H1 (cell line): ENCODE measurements at regions not wholly inside any gene's neighbourhood (a gene's known extent, or its start where the extent isn't known, plus 50 kb on each side); places are given as distances from the start of the nearest gene placed in this dataset.

Source experiments
- CTCF ChIA-PET: fragments of 300-600 bp; sonication (Branson Sonifier 250); formaldehyde crosslinking; loops from one replicate; lab custom pipeline; 2021; ENCODE audit not compliant: partially characterized antibody; lab: Charles Lee
- POLR2A ChIA-PET: fragments of 300-600 bp; sonication (Branson Sonifier 250); formaldehyde crosslinking; loops from one replicate; lab custom pipeline; 2021; ENCODE audit warnings: inconsistent platforms; ENCODE audit not compliant: partially characterized antibody; lab: Charles Lee
- DNase-seq, 2 experiments: peaks; one replicate each; pipeline versions ENCODE4 v3.0.0 to v3.0.0-alpha.2; 2010 to 2022; ENCODE audit warnings: low spot score in 2 of 2, low read depth in 1 of 2, mixed read lengths in 1 of 2
- FAIRE-seq: peaks from 2 replicates; lab custom pipeline; 2011; peaks lifted over from hg19 to GRCh38; lab: Jason Lieb, UNC
- H2AFZ ChIP-seq: 2 replicates; pipeline ENCODE4 v1.8.1; 2012; ENCODE audit warnings: low read length, inconsistent platforms
- H2AK5ac ChIP-seq: 2 replicates; pipeline ENCODE4 v1.6.1; 2013; ENCODE audit warnings: low read depth, low read length
- H2BK120ac ChIP-seq: replicated peaks from 2 replicates; pipeline ENCODE3; 2013; ENCODE audit warnings: low read depth, low read length, inconsistent platforms
- H2BK12ac ChIP-seq: 2 replicates; pipeline ENCODE4 v1.6.1; 2013; ENCODE audit warnings: low read depth, low read length
- H2BK15ac ChIP-seq: 2 replicates; pipeline ENCODE4 v1.6.1; 2013; ENCODE audit warnings: low read length
- H2BK20ac ChIP-seq: 2 replicates; pipeline ENCODE4 v1.6.1; 2013; ENCODE audit warnings: low read length
- H2BK5ac ChIP-seq: 2 replicates; pipeline ENCODE4 v1.6.1; 2013; ENCODE audit warnings: low read depth, low read length
- H3K14ac ChIP-seq: 2 replicates; pipeline ENCODE4 v1.6.1; 2013; ENCODE audit warnings: inconsistent platforms; ENCODE audit not compliant: insufficient read length
- H3K18ac ChIP-seq: 2 replicates; pipeline ENCODE4 v1.6.1; 2013; ENCODE audit warnings: low read length; ENCODE audit errors: extremely low read depth
- H3K23ac ChIP-seq: 2 replicates; pipeline ENCODE4 v1.6.1; 2013; ENCODE audit warnings: inconsistent platforms; ENCODE audit not compliant: insufficient read length
- H3K23me2 ChIP-seq: 2 replicates; pipeline ENCODE4 v1.6.1; 2013; ENCODE audit warnings: low read depth, low read length
- H3K27ac ChIP-seq: 2 replicates; pipeline ENCODE4 v1.6.1; 2011; ENCODE audit warnings: low read depth, low read length, inconsistent platforms
- H3K27me3 ChIP-seq, 4 experiments: replicated peaks in 1 of 4; 1 replicate in 1 of 4; 2 replicates in 3 of 4; pipeline versions ENCODE4 v1.6.1 to v1.8.1; 2011 to 2013; ENCODE audit warnings: low read length in 3 of 4, mild to moderate bottlenecking in 3 of 4, inconsistent platforms in 2 of 4, mixed read lengths in 2 of 4, moderate library complexity in 1 of 4; ENCODE audit not compliant: control insufficient read depth in 3 of 4, insufficient read depth in 3 of 4; ENCODE audit errors: extremely low read depth in 1 of 4
- H3K36me3 ChIP-seq, 4 experiments: 2 replicates each; pipeline versions ENCODE4 v1.6.1 to v1.8.1; 2011 to 2013; ENCODE audit warnings: mild to moderate bottlenecking in 4 of 4, low read length in 3 of 4, moderate library complexity in 2 of 4, control low read depth in 1 of 4, inconsistent platforms in 1 of 4; ENCODE audit not compliant: insufficient read depth in 4 of 4, control insufficient read depth in 2 of 4
- H3K4ac ChIP-seq: replicated peaks from 2 replicates; pipeline ENCODE3; 2013; ENCODE audit warnings: low read length, low read depth, mixed read lengths, inconsistent platforms; ENCODE audit not compliant: insufficient read length
- H3K4me1 ChIP-seq, 4 experiments: replicated peaks in 1 of 4; 1 replicate in 1 of 4; 2 replicates in 3 of 4; pipeline versions ENCODE4 v1.6.1 to v1.8.1; 2011 to 2013; ENCODE audit warnings: low read length in 3 of 4, inconsistent platforms in 2 of 4, mixed read lengths in 1 of 4; ENCODE audit not compliant: insufficient read depth in 4 of 4, control insufficient read depth in 3 of 4
- H3K4me2 ChIP-seq, 2 experiments: 2 replicates each; pipeline versions ENCODE4 v1.6.1 to v1.8.1; 2011 to 2013; ENCODE audit warnings: low read depth in 2 of 2, low read length in 2 of 2, control low read depth in 1 of 2, inconsistent platforms in 1 of 2, mild to moderate bottlenecking in 1 of 2; ENCODE audit not compliant: insufficient read depth in 1 of 2
- H3K4me3 ChIP-seq, 4 experiments: fragments of 200-600, 300-600 bp in 1 of 4; sonication (generic), shearing (Covaris generic), sonication (Bioruptor Twin) in 1 of 4; 2 replicates each; pipeline versions ENCODE4 v1.5.1 to v1.8.1; 2011 to 2016; ENCODE audit warnings: low read length in 4 of 4, low read depth in 3 of 4, control low read depth in 2 of 4, inconsistent platforms in 2 of 4, mild to moderate bottlenecking in 2 of 4, mixed read lengths in 1 of 4, moderate library complexity in 1 of 4; ENCODE audit not compliant: insufficient read depth in 2 of 4; ENCODE audit errors: extremely low read depth in 1 of 4
- H3K56ac ChIP-seq: replicated peaks from 2 replicates; pipeline ENCODE3; 2013; ENCODE audit warnings: low read depth, mild to moderate bottlenecking, mixed read lengths, low read length, inconsistent platforms; ENCODE audit not compliant: insufficient read length
- H3K79me1 ChIP-seq: 2 replicates; pipeline ENCODE4 v1.6.1; 2013; ENCODE audit warnings: low read depth, low read length, control low read depth
- H3K79me2 ChIP-seq, 2 experiments: 2 replicates each; pipeline versions ENCODE4 v1.6.1 to v1.8.1; 2012 to 2013; ENCODE audit warnings: low read length in 2 of 2, mild to moderate bottlenecking in 2 of 2, inconsistent platforms in 1 of 2; ENCODE audit not compliant: insufficient read depth in 2 of 2, control insufficient read depth in 1 of 2
- H3K9ac ChIP-seq, 4 experiments: replicated peaks in 1 of 4; 1 replicate in 1 of 4; 2 replicates in 3 of 4; pipeline versions ENCODE4 v1.6.1 to v1.8.1; 2011 to 2013; ENCODE audit warnings: low read depth in 3 of 4, low read length in 3 of 4, control low read depth in 2 of 4, mild to moderate bottlenecking in 2 of 4, moderate library complexity in 2 of 4, inconsistent platforms in 1 of 4; ENCODE audit errors: extremely low read depth in 1 of 4
- H3K9me3 ChIP-seq, 2 experiments: 2 replicates each; pipeline versions ENCODE4 v1.6.1 to v1.8.1; 2012 to 2013; ENCODE audit warnings: mild to moderate bottlenecking in 2 of 2, moderate library complexity in 2 of 2, control low read depth in 1 of 2, inconsistent platforms in 1 of 2, low read depth in 1 of 2, low read length in 1 of 2, mixed read lengths in 1 of 2; ENCODE audit not compliant: insufficient read depth in 2 of 2
- H4K20me1 ChIP-seq, 2 experiments: replicated peaks in 1 of 2; 2 replicates each; pipeline versions ENCODE3 to v1.8.1; 2011 to 2013; ENCODE audit warnings: inconsistent platforms in 2 of 2, low read length in 2 of 2, mild to moderate bottlenecking in 1 of 2; ENCODE audit not compliant: insufficient read depth in 2 of 2, control insufficient read depth in 1 of 2
- H4K5ac ChIP-seq: 2 replicates; pipeline ENCODE4 v1.6.1; 2013; ENCODE audit warnings: low read length, low read depth, mixed read lengths, inconsistent platforms; ENCODE audit not compliant: insufficient read length
- H4K8ac ChIP-seq: 2 replicates; pipeline ENCODE4 v1.8.0; 2013; ENCODE audit warnings: mild to moderate bottlenecking, moderate library complexity, low read length, inconsistent platforms; ENCODE audit not compliant: insufficient read depth; ENCODE audit errors: extremely low read depth
- H4K91ac ChIP-seq: replicated peaks from 2 replicates; pipeline ENCODE3; 2013; ENCODE audit warnings: low read length, mixed read lengths, inconsistent platforms; ENCODE audit not compliant: insufficient read length
- ASH2L ChIP-seq: fragments of 200-600, 300-600 bp; sonication (generic); IDR thresholded peaks from one replicate; pipeline ENCODE4 v1.7.1; 2017; ENCODE audit warnings: low read length
- BACH1 ChIP-seq: IDR thresholded peaks from 2 replicates; pipeline ENCODE4 v1.6.1; 2012; ENCODE audit warnings: low read length, improper control_type of control experiment
- CTBP2 ChIP-seq: IDR thresholded peaks from 2 replicates; pipeline ENCODE4 v1.7.0; 2011; ENCODE audit warnings: borderline replicate concordance, mild to moderate bottlenecking, moderate library complexity, mixed read lengths, low read length; ENCODE audit not compliant: insufficient read depth, insufficient read length
- CTCF ChIP-seq, 3 experiments: IDR thresholded peaks; 1 replicate in 2 of 3; 2 replicates in 1 of 3; pipeline versions ENCODE4 v1.5.1 to v1.6.1; 2011; ENCODE audit warnings: low read length in 3 of 3, mild to moderate bottlenecking in 3 of 3, inconsistent platforms in 2 of 3, low read depth in 1 of 3, moderate library complexity in 1 of 3; ENCODE audit not compliant: insufficient read depth in 1 of 3; ENCODE audit errors: control extremely low read depth in 1 of 3
- GTF2F1 ChIP-seq: IDR thresholded peaks from 2 replicates; pipeline ENCODE4 v1.6.1; 2012; ENCODE audit warnings: low read depth, low read length, improper control_type of control experiment, borderline replicate concordance
- HDAC6 ChIP-seq: IDR thresholded peaks from one replicate; pipeline ENCODE4 v1.7.1; 2012; ENCODE audit warnings: low read depth, mild to moderate bottlenecking, inconsistent platforms, low read length, moderate library complexity
- NANOG ChIP-seq: IDR thresholded peaks from 2 replicates; pipeline ENCODE4 v1.6.1; 2011; ENCODE audit warnings: low read length, low read depth, mild to moderate bottlenecking, inconsistent platforms; ENCODE audit not compliant: insufficient read depth, poor library complexity, severe bottlenecking
- POLR2AphosphoS5 ChIP-seq: IDR thresholded peaks from 2 replicates; pipeline ENCODE4 v1.6.1; 2011; ENCODE audit warnings: low read depth, low read length
- RBBP5 ChIP-seq: IDR thresholded peaks from 2 replicates; pipeline ENCODE4 v1.7.1; 2012; ENCODE audit warnings: low read depth, mild to moderate bottlenecking, inconsistent platforms, low read length, moderate library complexity, borderline replicate concordance
- SP1 ChIP-seq: IDR thresholded peaks from 2 replicates; pipeline ENCODE4 v1.6.1; 2011; ENCODE audit warnings: low read depth, low read length
- WGBS, 2 experiments: shearing (Covaris generic) in 1 of 2; methylation state at CpG; one replicate each; pipeline versions ENCODE4 v1.1.6 to v1.1.7; 2013 to 2015; ENCODE audit warnings: low lambda C conversion rate in 2 of 2, mixed read lengths in 2 of 2, inconsistent platforms in 1 of 2, low coverage in 1 of 2, missing lambda C conversion rate in 1 of 2; ENCODE audit not compliant: insufficient replicate concordance in 2 of 2, insufficient coverage in 1 of 2, insufficient read length in 1 of 2; ENCODE audit errors: extremely low coverage in 1 of 2, missing lambda C conversion rate in 1 of 2; 5-methylcytosine and 5-hydroxymethylcytosine counted together
- TF ChIP-seq, protein P1 (sequence below): IDR thresholded peaks from 2 replicates; pipeline ENCODE4 v1.6.1; 2012; ENCODE audit warnings: inconsistent platforms

GRCh38 chr5:166338801-166339200 lies 1952.6 kb upstream of the WWC1 start:
- WGBS, 2 experiments: 85% methylated on average over 6 of the region's 6 CpGs; no CpG with 5 or more reads in 1 of the 2 experiments
- Histone ChIP-seq H4K91ac (no peak overlapping the region), H3K23me2 (no peaks in the 10 kb centered on the region), H4K5ac (no peak overlapping the region), H3K14ac (no peak overlapping the region), H3K4ac (no peak overlapping the region), H2BK5ac (no peak overlapping the region), H3K27ac (no peak overlapping the region), H3K79me2 (no peaks in the 10 kb centered on the region), H2BK20ac (no peak overlapping the region), H4K20me1 (no peaks in the 10 kb centered on the region), H3K27me3 (no peaks in the 10 kb centered on the region), H3K23ac (no peak overlapping the region), H3K9me3 (no peaks in the 10 kb centered on the region), H2BK120ac (no peak overlapping the region), H2BK12ac (no peak overlapping the region), H2BK15ac (no peak overlapping the region), H2AK5ac (no peak overlapping the region), H3K9ac (no peak overlapping the region), H3K18ac (no peak overlapping the region), H2AFZ (no peak overlapping the region), H3K4me2 (no peak overlapping the region), H4K8ac (no peak overlapping the region), H3K4me1 (peaks cover 0 to 5% (median 1%) of the 10 kb centered on the region in 4 experiments; a peak in 2 of 7 replicates), H3K36me3 (no peaks in the 10 kb centered on the region; a peak in 1 of 8 replicates), H3K56ac (no peak overlapping the region), H3K79me1 (no peaks in the 10 kb centered on the region), H3K4me3 (no peak overlapping the region)
- CTCF ChIA-PET: no interaction called here
- POLR2A ChIA-PET: no interaction called here
- FAIRE-seq (no peak), DNase-seq (no peak)
- no peak for TF ChIP-seq RBBP5
- TF ChIP-seq CTBP2: no peak
- TF ChIP-seq ASH2L: no peak
- no peak for TF ChIP-seq GTF2F1
- no peak for TF ChIP-seq NANOG
- TF ChIP-seq, protein P1, sequence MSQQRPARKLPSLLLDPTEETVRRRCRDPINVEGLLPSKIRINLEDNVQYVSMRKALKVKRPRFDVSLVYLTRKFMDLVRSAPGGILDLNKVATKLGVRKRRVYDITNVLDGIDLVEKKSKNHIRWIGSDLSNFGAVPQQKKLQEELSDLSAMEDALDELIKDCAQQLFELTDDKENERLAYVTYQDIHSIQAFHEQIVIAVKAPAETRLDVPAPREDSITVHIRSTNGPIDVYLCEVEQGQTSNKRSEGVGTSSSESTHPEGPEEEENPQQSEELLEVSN: no peak
- no peak for TF ChIP-seq BACH1
- TF ChIP-seq CTCF (IDR thresholded peaks at IDR 0.05; ENCODE audit: control extremely low read depth in 1 of 3, insufficient read depth in 1 of 3, low read depth in 1 of 3, low read length in 3 of 3): no peak
- no peak for TF ChIP-seq POLR2AphosphoS5
- TF ChIP-seq SP1: no peak
- no peak for TF ChIP-seq HDAC6
